IPS DF 4.7 (cell line): ENCODE measurements at regions not wholly inside any gene's neighbourhood (a gene's known extent, or its start where the extent isn't known, plus 50 kb on each side); places are given as distances from the start of the nearest gene placed in this dataset.

ENCODE experiments used
- DNase-seq: peaks from one replicate; pipeline ENCODE4 v3.0.0-alpha.2; 2013; ENCODE audit warnings: low spot score; ENCODE audit errors: extremely low read depth

DNA sequence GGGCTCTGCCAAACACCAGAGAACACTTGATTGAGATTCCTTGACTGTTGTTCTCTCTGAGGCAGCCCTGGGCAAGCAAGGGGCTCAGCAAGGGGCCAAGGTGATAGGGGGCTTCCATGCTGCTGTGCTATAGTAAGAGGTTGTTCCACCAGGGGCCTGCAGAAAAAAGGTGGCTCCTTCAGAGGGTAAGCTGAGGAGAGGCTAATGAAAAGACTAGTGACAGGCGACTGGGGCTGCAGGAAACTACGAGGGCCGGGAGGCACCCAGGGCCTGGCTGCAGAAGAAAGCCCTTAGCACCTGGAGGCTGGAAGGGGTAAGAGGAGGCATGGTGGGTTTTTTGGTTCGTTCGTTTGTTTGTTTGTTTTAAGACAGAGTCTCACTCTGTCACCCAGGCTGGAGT is 88.0 kb upstream of the CTNNA1 start:
- no peak for DNase-seq

- DNase-seq: no peak
Observed at GRCh38 chr5:138664276-138664943, 88.8 kb upstream of the CTNNA1 start.

- no peak for DNase-seq
Observed at GRCh38 chr5:138663561-138663960, 88.4 kb upstream of the HSPA9 start.

DNA sequence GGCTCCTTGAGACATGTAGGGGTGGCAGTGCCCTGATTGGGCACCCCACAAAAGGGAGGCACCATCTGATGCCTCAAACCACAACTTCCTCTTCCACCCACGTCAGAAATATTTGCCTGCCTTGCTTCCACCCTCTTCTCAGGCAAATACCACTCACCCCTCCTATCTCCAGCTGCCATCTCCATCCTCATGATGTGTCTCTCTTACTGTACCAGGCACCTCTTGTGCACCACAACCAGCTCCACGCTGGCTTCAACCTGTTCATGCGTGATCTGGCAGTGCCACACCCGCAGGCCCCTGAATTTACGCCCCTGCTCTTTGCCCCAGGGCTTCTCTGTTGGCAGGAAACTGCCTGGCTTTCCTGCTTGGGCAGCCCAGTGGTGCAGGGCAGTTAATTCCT is 87.8 kb upstream of the HSPA9 start:
- no peak for DNase-seq

GRCh38 chr5:138662599-138662998 is 87.4 kb upstream of the HSPA9 start:
- no peak for DNase-seq

- no peak for DNase-seq
Observed at GRCh38 chr5:138661991-138662434, 86.8 kb upstream of the HSPA9 start.

GRCh38 chr5:138661291-138661960 is 86.2 kb upstream of the HSPA9 start:
- no peak for DNase-seq

GRCh38 chr5:138660051-138660572 is 84.9 kb upstream of the HSPA9 start:
- no peak for DNase-seq

GRCh38 chr5:138659561-138659960 is 84.4 kb upstream of the HSPA9 start:
- no peak for DNase-seq

DNA sequence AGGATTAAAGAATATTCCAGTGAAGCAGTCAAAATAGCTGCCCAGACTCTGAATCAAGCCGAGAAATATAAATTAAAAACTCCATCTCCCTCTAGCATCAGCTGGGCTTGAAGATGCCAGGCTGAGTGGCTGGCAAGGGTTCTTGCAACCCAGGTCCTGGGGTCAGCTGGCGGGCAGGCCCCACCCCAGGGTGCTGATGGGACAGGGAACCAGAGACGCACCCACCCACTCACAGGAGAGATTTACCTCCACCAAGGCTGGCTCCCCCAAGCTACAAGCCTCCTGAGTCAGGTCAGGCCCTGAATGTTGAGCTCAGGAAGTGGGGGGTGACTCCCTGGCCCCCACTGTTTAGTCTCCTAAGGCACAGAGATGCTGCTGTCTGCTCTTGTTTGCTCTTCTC is 83.9 kb upstream of the HSPA9 start:
- no peak for DNase-seq

GRCh38 chr5:138658676-138659075 is 83.5 kb upstream of the HSPA9 start:
- no peak for DNase-seq

GRCh38 chr5:138657360-138657759 is 82.2 kb upstream of the HSPA9 start:
- no peak for DNase-seq

GRCh38 chr5:138656916-138657315 is 81.7 kb upstream of the HSPA9 start:
- DNase-seq: no peak

- no peak for DNase-seq
Observed at GRCh38 chr5:138655530-138656190, 80.5 kb upstream of the HSPA9 start.

GRCh38 chr5:138654281-138654867 is 79.2 kb upstream of the HSPA9 start:
- no peak for DNase-seq

DNA sequence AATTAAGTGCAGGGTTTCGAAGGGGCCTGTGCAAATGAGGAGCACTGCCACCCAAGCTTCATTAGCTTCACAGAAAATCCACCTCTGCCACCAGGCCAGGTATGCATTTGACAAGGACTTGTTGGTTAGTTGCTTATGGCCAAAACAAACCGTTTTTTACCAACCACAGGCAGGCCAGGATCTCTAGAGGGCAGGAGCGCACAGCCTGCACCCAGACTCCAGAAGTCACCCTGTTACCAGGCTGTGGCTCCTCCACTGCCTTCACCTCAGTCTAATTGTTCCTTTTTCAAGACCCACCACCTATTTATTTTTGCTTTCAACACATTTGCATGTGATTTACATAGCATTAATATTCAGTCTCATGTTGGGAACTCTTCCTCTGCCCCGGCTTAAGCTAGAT is 78.3 kb upstream of the HSPA9 start:
- no peak for DNase-seq

GRCh38 chr5:138651767-138652117 is 76.5 kb upstream of the HSPA9 start:
- no peak for DNase-seq

DNA sequence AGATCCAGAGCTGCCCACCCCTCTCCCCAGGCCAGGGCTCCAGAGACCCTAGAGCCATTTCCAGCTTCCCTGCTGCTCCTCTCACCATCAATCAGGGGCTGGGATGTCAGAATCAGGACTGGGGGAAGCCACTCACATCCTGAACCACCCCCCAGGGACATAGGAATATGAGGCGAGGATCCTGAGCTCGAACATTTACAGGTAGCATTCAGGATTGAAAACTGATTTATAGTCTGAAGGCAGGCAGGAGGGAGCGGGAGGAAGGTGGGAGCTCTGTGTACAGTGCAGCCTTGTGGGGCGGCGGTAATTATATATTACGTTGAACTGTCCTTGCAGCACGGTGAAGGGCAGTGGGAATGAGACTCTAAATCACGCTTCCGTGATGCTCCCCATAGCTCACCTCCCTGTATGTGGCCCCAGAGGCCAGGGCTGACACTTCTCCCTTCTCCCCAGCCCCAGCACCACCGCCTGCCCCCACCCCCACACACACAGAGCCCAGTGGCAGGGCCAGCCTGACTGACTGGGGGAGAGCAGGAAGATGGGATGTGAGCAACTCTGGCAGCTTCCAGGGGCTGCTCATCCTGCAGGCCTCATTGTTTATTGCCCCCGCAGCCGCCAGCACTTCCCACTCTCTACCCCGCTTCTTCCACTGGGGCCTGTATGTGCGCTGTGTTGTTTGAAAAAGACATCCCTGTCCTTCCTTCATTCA is 76.0 kb upstream of the HSPA9 start:
- no peak for DNase-seq

DNA sequence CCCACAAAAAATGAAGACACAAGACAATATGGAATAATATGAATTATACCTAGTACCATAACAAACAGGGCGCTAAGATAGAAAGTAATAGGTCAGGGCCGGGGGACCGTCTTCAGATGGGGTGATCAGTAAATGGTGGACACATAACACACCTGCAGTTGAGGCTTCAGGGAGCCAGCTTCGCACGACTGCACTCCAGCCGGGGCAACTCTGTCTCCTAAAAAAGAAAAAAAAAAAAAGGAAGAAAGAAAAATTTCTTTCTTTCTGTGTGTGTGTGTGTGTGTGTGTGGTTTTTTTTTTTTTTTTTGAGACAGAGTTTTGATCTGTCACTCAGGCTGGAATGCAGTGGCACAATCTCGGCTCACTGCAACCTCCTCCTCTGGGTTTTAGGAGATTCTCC is 75.0 kb upstream of the HSPA9 start:
- no peak for DNase-seq

DNA sequence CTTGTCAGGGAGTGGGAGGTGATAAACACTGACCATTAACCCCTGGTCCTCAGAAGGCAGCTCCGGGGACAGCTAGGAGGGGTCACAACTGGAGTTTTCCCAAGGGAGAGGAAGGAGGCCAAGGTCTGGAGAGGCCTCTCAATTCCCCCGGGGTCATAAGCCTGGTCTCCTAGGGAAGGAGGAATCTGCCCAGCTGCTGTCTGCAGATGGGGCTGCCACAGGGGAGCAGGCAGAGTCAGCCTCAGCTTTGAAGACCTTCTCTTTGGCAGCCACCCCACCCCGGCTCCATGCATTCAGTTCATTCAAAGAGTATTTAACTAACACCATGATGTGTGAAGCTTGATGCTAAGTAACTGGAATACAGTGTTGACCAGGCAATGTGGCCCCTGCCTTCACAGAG is 74.6 kb upstream of the HSPA9 start:
- DNase-seq: no peak

GRCh38 chr5:138649316-138649720 is 74.1 kb upstream of the HSPA9 start:
- DNase-seq: no peak

GRCh38 chr5:138648841-138649240 is 73.6 kb upstream of the HSPA9 start:
- DNase-seq: no peak
